K562 (cell line): ENCODE measurements at regions not wholly inside any gene's neighbourhood (a gene's known extent, or its start where the extent isn't known, plus 50 kb on each side); places are given as distances from the start of the nearest gene placed in this dataset.

Experiments
- ATAC-seq: fragments of 200-7000 bp; cut with Tn5 transposase; 3 replicates; pipeline ENCODE4 v1.9.1; 2020; ENCODE audit warnings: moderate library complexity
- BruUV-seq: library from RNA; stranded (reverse); fragments of 400-500 nt; replicated peaks from 2 replicates; lab custom pipeline; 2021; lab: Mats Ljungman, UMichigan
- CTCF ChIA-PET: fragments of 300-600 bp; formaldehyde crosslinking; extraction: SDS; loops from one replicate; lab custom pipeline; 2021; ENCODE audit warnings: low intra/inter-chr PET ratio; lab: Yijun Ruan, JAX
- POLR2A ChIA-PET: fragments of 300-600, 350-650 bp; sonication (Branson Sonifier 250); formaldehyde crosslinking; extraction: SDS; loops from one replicate; lab custom pipeline; 2021; ENCODE audit warnings: antibody characterized with exemption, inconsistent platforms; lab: Yijun Ruan, JAX
- DNase-seq, 4 experiments: peaks; one replicate each; pipeline versions ENCODE4 v3.0.0 to v3.0.0-alpha.2; 2011 to 2018; ENCODE audit warnings: low spot score in 3 of 4, mixed read lengths in 3 of 4; ENCODE audit errors: extremely low read depth in 1 of 4
- FAIRE-seq: peaks from 2 replicates; lab custom pipeline; 2011; peaks lifted over from hg19 to GRCh38; lab: Jason Lieb, UNC
- H2AFZ ChIP-seq: 2 replicates; pipeline ENCODE4 v1.6.0; 2011; ENCODE audit warnings: low read depth, low read length, control low read depth, inconsistent platforms
- H3K27ac ChIP-seq: fragments of 200-600 bp; 3 replicates; pipeline ENCODE4 v1.8.0; 2011; ENCODE audit warnings: low read depth, mild to moderate bottlenecking, control low read depth, inconsistent platforms, low read length, moderate library complexity, mixed read lengths; ENCODE audit errors: extremely low read depth
- H3K27me3 ChIP-seq, 2 experiments: fragments of 300-600 bp in 1 of 2; 2 replicates in 1 of 2; 3 replicates in 1 of 2; pipeline versions ENCODE4 v1.6.0 to v1.8.0; 2011; ENCODE audit warnings: inconsistent platforms in 2 of 2, low read length in 2 of 2, mild to moderate bottlenecking in 1 of 2, mixed read lengths in 1 of 2, moderate library complexity in 1 of 2; ENCODE audit not compliant: control insufficient read depth in 2 of 2, insufficient read depth in 2 of 2
- H3K36me3 ChIP-seq: fragments of 300-600 bp; 3 replicates; pipeline ENCODE4 v1.8.0; 2011; ENCODE audit warnings: mild to moderate bottlenecking, low read length, inconsistent platforms; ENCODE audit not compliant: control insufficient read depth, insufficient read depth
- H3K4me1 ChIP-seq, 2 experiments: fragments of 200-600 bp in 1 of 2; replicated peaks in 1 of 2; 2 replicates in 1 of 2; 3 replicates in 1 of 2; pipeline versions ENCODE4 v1.5.1 to v1.8.0; 2011; ENCODE audit warnings: inconsistent platforms in 2 of 2, low read length in 2 of 2, mild to moderate bottlenecking in 1 of 2, mixed read lengths in 1 of 2, moderate library complexity in 1 of 2; ENCODE audit not compliant: control insufficient read depth in 2 of 2, insufficient read depth in 2 of 2
- H3K4me2 ChIP-seq: 2 replicates; pipeline ENCODE4 v1.6.1; 2011; ENCODE audit warnings: low read length, control low read depth, inconsistent platforms, mixed read lengths; ENCODE audit not compliant: insufficient read depth
- H3K4me3 ChIP-seq: fragments of 200-600 bp; sonication (generic), shearing (Covaris generic); 2 replicates; pipeline ENCODE4 v1.5.1; 2016; ENCODE audit warnings: control low read depth, inconsistent platforms
- H3K79me2 ChIP-seq: fragments of 200-600 bp; 3 replicates; pipeline ENCODE4 v1.8.0; 2011; ENCODE audit warnings: low read length, inconsistent platforms; ENCODE audit not compliant: control insufficient read depth, insufficient read depth
- H3K9ac ChIP-seq, 2 experiments: 2 replicates each; pipeline versions ENCODE4 v1.6.0 to v1.6.1; 2011; ENCODE audit warnings: low read depth in 2 of 2, low read length in 2 of 2, control low read depth in 1 of 2, inconsistent platforms in 1 of 2, mild to moderate bottlenecking in 1 of 2, mixed read lengths in 1 of 2; ENCODE audit not compliant: insufficient read depth in 1 of 2
- H3K9me1 ChIP-seq: one replicate; pipeline ENCODE4 v1.6.0; 2011; ENCODE audit warnings: inconsistent platforms, mild to moderate bottlenecking, low read length, moderate library complexity; ENCODE audit not compliant: control insufficient read depth, insufficient read depth
- H3K9me3 ChIP-seq: replicated peaks from 2 replicates; pipeline ENCODE4 v1.5.1; 2011; ENCODE audit warnings: low read depth, low read length, inconsistent platforms; ENCODE audit not compliant: control insufficient read depth, insufficient read depth
- H4K20me1 ChIP-seq: replicated peaks from 2 replicates; pipeline ENCODE4 v1.6.1; 2011; ENCODE audit warnings: low read length, inconsistent platforms, mixed read lengths; ENCODE audit not compliant: control insufficient read depth, insufficient read depth
- ATF7 ChIP-seq: fragments of 450-650 bp; IDR thresholded peaks from 2 replicates; pipeline ENCODE4 v1.7.1; 2014; ENCODE audit warnings: mild to moderate bottlenecking, moderate library complexity
- KAT7 ChIP-seq: sonication (generic); formaldehyde crosslinking; IDR thresholded peaks from 2 replicates; pipeline ENCODE4 v1.8.0; 2022; ENCODE audit warnings: missing genetic modification reagents, mild to moderate bottlenecking, borderline replicate concordance
- KAT8 ChIP-seq: fragments of 450-650 bp; IDR thresholded peaks from 2 replicates; pipeline ENCODE4 v1.6.1; 2016; ENCODE audit warnings: low read depth, mild to moderate bottlenecking
- NCOA4 ChIP-seq: fragments of 450-650 bp; IDR thresholded peaks from 2 replicates; pipeline ENCODE4 v1.6.1; 2018; ENCODE audit warnings: mild to moderate bottlenecking; ENCODE audit not compliant: partially characterized antibody
- NRF1 ChIP-seq, 2 experiments: fragments of 450-650 bp; IDR thresholded peaks in 1 of 2; conservative IDR thresholded peaks in 1 of 2; 2 replicates each; pipeline ENCODE4 v1.6.1; 2014; ENCODE audit warnings: mild to moderate bottlenecking in 2 of 2
- POLR2AphosphoS5 ChIP-seq: IDR thresholded peaks from 2 replicates; pipeline ENCODE4 v1.6.1; 2011; ENCODE audit warnings: mild to moderate bottlenecking, low read depth, low read length, moderate library complexity; ENCODE audit not compliant: control insufficient read depth, insufficient read depth
- RAD51 ChIP-seq: fragments of 450-650 bp; IDR thresholded peaks from 2 replicates; pipeline ENCODE4 v1.7.1; 2016; ENCODE audit warnings: low read depth, mild to moderate bottlenecking, borderline replicate concordance
- TFAM ChIP-seq: fragments of 250-450 bp; sonication (Bioruptor Pico); conservative IDR thresholded peaks from 2 replicates; pipeline ENCODE4 v1.5.0; 2021; ENCODE audit warnings: mild to moderate bottlenecking, moderate library complexity
- TSC22D4 ChIP-seq: fragments of 450-650 bp; IDR thresholded peaks from 2 replicates; pipeline ENCODE4 v1.6.1; 2016; ENCODE audit warnings: missing genetic modification characterization, missing biosample characterization, control low read depth
- ZBTB34 ChIP-seq: fragments of 250-450 bp; sonication (Bioruptor Pico); IDR thresholded peaks from 2 replicates; pipeline ENCODE4 v1.8.0; 2021; ENCODE audit warnings: mild to moderate bottlenecking, moderate library complexity
- ZNF277 ChIP-seq: fragments of 250-450 bp; sonication (Bioruptor Pico); IDR thresholded peaks from 2 replicates; pipeline ENCODE4 v1.8.0; 2022; ENCODE audit warnings: inconsistent platforms, mild to moderate bottlenecking, moderate library complexity, borderline replicate concordance
- ZNF431 ChIP-seq: sonication (generic); formaldehyde crosslinking; IDR thresholded peaks from 2 replicates; pipeline ENCODE4 v1.8.0; 2022; ENCODE audit warnings: mild to moderate bottlenecking, missing genetic modification reagents
- WGBS: fragments of 100-300 bp; shearing (Covaris generic); methylation state at CpG from one replicate; pipeline ENCODE4 v1.1.6; 2016; ENCODE audit warnings: low coverage, mixed read lengths; ENCODE audit not compliant: insufficient coverage; ENCODE audit errors: missing lambda C conversion rate; 5-methylcytosine and 5-hydroxymethylcytosine counted together
- in situ Hi-C: fragments of 300-500 bp; cut with MboI; formaldehyde crosslinking; loops from 4 replicates; pipeline ENCODE4 v1.15.0; 2018; ENCODE audit warnings: inconsistent platforms, mixed read lengths
- intact Hi-C: fragments of 100-400 bp; cut with micrococcal nuclease; formaldehyde crosslinking; loops from 2 replicates; pipeline ENCODE4 v1.14.2; 2022

- CTCF ChIA-PET: no interaction called here
- ATAC-seq: no peak
Observed at GRCh38 chr7:113633073-113633472, 285.7 kb downstream of the PPP1R3A start.

GRCh38 chr7:113628948-113629847, 289.6 kb downstream of the PPP1R3A start:
- no peaks in the 10 kb centered on the region for H3K36me3 ChIP-seq
- BruUV-seq: no TSS peak
- POLR2A ChIA-PET: no interaction called here
- H3K27ac ChIP-seq: no peak overlapping the region
- no peak overlapping the region for H2AFZ ChIP-seq
- in situ Hi-C loops: no loop called here
- intact Hi-C loops: no loop called here
- FAIRE-seq (no peak), ATAC-seq (no peak), DNase-seq (no peak)
- no peaks in the 10 kb centered on the region for H4K20me1 ChIP-seq
- no peaks in the 10 kb centered on the region for H3K4me1 ChIP-seq
- no peaks in the 10 kb centered on the region for H3K9me1 ChIP-seq
- no peak overlapping the region for H3K9ac ChIP-seq
- no peaks in the 10 kb centered on the region for H3K9me3 ChIP-seq
- H3K4me2 ChIP-seq: no peak overlapping the region
- H3K79me2 ChIP-seq: no peaks in the 10 kb centered on the region
- CTCF ChIA-PET: no interaction called here
- H3K27me3 ChIP-seq: no peaks in the 10 kb centered on the region
- H3K4me3 ChIP-seq: no peak overlapping the region
- 0% methylated on average over 6 of the region's 6 CpGs for WGBS
- no peak for TF ChIP-seq RAD51
- TF ChIP-seq ZNF277: no peak
- TF ChIP-seq POLR2AphosphoS5: no peak
- TF ChIP-seq TSC22D4 (tag): no peak
- TF ChIP-seq ATF7: no peak
- TF ChIP-seq NCOA4: no peak
- TF ChIP-seq KAT7 (CRISPR knock-in tag): no peak
- no peak for TF ChIP-seq ZNF431 (CRISPR knock-in tag)
- no peak for TF ChIP-seq ZBTB34 (CRISPR knock-in tag)

More at GRCh38 chr7:113633073-113633472, 285.7 kb downstream of the PPP1R3A start:
- Histone ChIP-seq H3K27me3 (no peaks in the 10 kb centered on the region), H4K20me1 (no peaks in the 10 kb centered on the region), H3K9me1 (no peaks in the 10 kb centered on the region), H3K4me1 (no peaks in the 10 kb centered on the region), H3K79me2 (no peaks in the 10 kb centered on the region), H3K4me2 (no peak overlapping the region), H3K36me3 (no peaks in the 10 kb centered on the region), H3K27ac (no peak overlapping the region), H2AFZ (no peak overlapping the region), H3K4me3 (no peak overlapping the region), H3K9ac (no peak overlapping the region), H3K9me3 (0 out of 2 replicates have a peak, but pooled peaks cover 2% of the 10 kb centered on the region)
- DNase-seq (no peak), FAIRE-seq (no peak)
- POLR2A ChIA-PET: no interaction called here
- intact Hi-C loops: no loop called here
- no TSS peak for BruUV-seq
- TF ChIP-seq KAT8 (no peak), NRF1 (conservative IDR thresholded peaks at IDR 0.05 in 1 of 2, IDR thresholded peaks at IDR 0.05 in 1 of 2) (no peak), TFAM (no peak)
- WGBS: 1% methylated on average over 3 of the region's 3 CpGs
- in situ Hi-C loops: no loop called here
